Spinal cord (tissue), 9 donors: ENCODE measurements at regions not wholly inside any gene's neighbourhood (a gene's known extent, or its start where the extent isn't known, plus 50 kb on each side); places are given as distances from the start of the nearest gene placed in this dataset.
A peak's percentile ranks its signal among the peaks of the same experiment; 100 is the strongest.
"Not testable (repeated sequence)": the region's sequence is repeated elsewhere in the genome, so short reads cannot be mapped to it uniquely, and the experiment has no call there.

Experiments used
- DNase-seq, 6 donors: peaks; one replicate each; pipeline versions ENCODE4 v3.0.0 to v3.0.0-alpha.2; 2013 to 2015; ENCODE audit warnings: low spot score in 6 of 6, low read depth in 4 of 6
- H3K27ac ChIP-seq: one replicate; pipeline ENCODE4 v1.5.1; 2013; ENCODE audit warnings: low read depth, low read length, control low read depth
- H3K27me3 ChIP-seq: one replicate; pipeline ENCODE4 v1.6.1; 2013; ENCODE audit warnings: low read length; ENCODE audit not compliant: control insufficient read depth, insufficient read depth
- H3K36me3 ChIP-seq: one replicate; pipeline ENCODE4 v1.6.1; 2013; ENCODE audit warnings: low read length; ENCODE audit not compliant: control insufficient read depth, insufficient read depth
- H3K4me1 ChIP-seq: one replicate; pipeline ENCODE4 v1.6.1; 2013; ENCODE audit warnings: low read length; ENCODE audit not compliant: control insufficient read depth, insufficient read depth
- H3K4me3 ChIP-seq: one replicate; pipeline ENCODE4 v1.5.1; 2013; ENCODE audit warnings: low read depth, low read length, control low read depth
- H3K9me3 ChIP-seq: one replicate; pipeline ENCODE4 v1.6.1; 2013; ENCODE audit warnings: low read length; ENCODE audit not compliant: control insufficient read depth, insufficient read depth
- whole genome bisulfite sequencing: methylation state at CpG from one replicate; pipeline ENCODE4 v1.1.5; 2013; ENCODE audit warnings: missing lambda C conversion rate; ENCODE audit not compliant: insufficient coverage; 5-methylcytosine and 5-hydroxymethylcytosine counted together
- donor health status: healthy.

GRCh38 chr10:57898231-57898630, 369.5 kb downstream of the IPMK start:
- H3K36me3 ChIP-seq = no peaks in the 10 kb centered on the region
- no peak overlapping the region for H3K27ac ChIP-seq
- no peak for DNase-seq
- no peaks in the 10 kb centered on the region for H3K27me3 ChIP-seq
- no peaks in the 10 kb centered on the region for H3K9me3 ChIP-seq
- H3K4me3 ChIP-seq = no peak overlapping the region
- H3K4me1 ChIP-seq = no peaks in the 10 kb centered on the region
- 88% methylated on average over 1 of the region's 4 CpGs for WGBS

- DNase-seq = no peak
- H3K4me3 ChIP-seq = no peak overlapping the region
- H3K36me3 ChIP-seq = no peaks in the 10 kb centered on the region
- no peaks in the 10 kb centered on the region for H3K27me3 ChIP-seq
- no peaks in the 10 kb centered on the region for H3K4me1 ChIP-seq
- H3K9me3 ChIP-seq = no peaks in the 10 kb centered on the region
- WGBS = 93% methylated on average over 3 of the region's 6 CpGs
- H3K27ac ChIP-seq = no peak overlapping the region
Observed at GRCh38 chr10:57897611-57898010, 370.1 kb downstream of the IPMK start.

DNA sequence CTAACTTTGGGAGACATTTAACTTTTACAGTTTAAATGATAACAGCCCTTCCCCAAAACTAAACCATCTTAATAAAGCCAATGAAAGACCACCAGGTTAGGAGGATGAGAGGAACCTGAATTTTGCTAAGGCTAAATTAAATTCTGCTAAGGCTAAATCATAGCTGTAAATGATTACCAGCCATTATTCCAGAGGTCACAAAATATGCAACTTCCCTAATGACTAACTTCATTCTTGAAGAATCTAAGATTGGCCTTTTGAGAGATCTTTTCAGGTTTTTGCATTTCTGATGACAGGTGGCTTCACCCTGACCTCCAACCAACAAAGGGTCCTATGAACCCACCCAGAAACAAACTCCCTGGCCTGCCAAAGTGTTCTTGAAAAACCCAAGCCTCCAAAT, 373.3 kb downstream of the IPMK start:
- no peak for DNase-seq
- Histone ChIP-seq H3K27me3 (no peaks in the 10 kb centered on the region), H3K4me3 (no peak overlapping the region), H3K36me3 (no peaks in the 10 kb centered on the region), H3K4me1 (no peaks in the 10 kb centered on the region), H3K27ac (no peak overlapping the region), H3K9me3 (no peaks in the 10 kb centered on the region)

GRCh38 chr10:57891201-57892006, 376.3 kb downstream of the IPMK start:
- H3K27ac ChIP-seq = no peak overlapping the region
- no peaks in the 10 kb centered on the region for H3K4me1 ChIP-seq
- no peak for DNase-seq
- H3K36me3 ChIP-seq = no peaks in the 10 kb centered on the region
- H3K27me3 ChIP-seq = no peaks in the 10 kb centered on the region
- no peak overlapping the region for H3K4me3 ChIP-seq
- 95% methylated on average over 6 of the region's 7 CpGs for WGBS
- no peaks in the 10 kb centered on the region for H3K9me3 ChIP-seq

- no peak overlapping the region for H3K27ac ChIP-seq
- no peaks in the 10 kb centered on the region for H3K36me3 ChIP-seq
- H3K4me3 ChIP-seq = no peak overlapping the region
- no peaks in the 10 kb centered on the region for H3K4me1 ChIP-seq
- H3K9me3 ChIP-seq = no peaks in the 10 kb centered on the region
- WGBS = 98% methylated on average over 4 of the region's 5 CpGs
- DNase-seq = no peak
- H3K27me3 ChIP-seq = no peaks in the 10 kb centered on the region
Observed at GRCh38 chr10:57890691-57891090, 377.0 kb downstream of the IPMK start.

GRCh38 chr10:57885618-57885968, 382.1 kb downstream of the IPMK start:
- not testable (repeated sequence) for H3K36me3 ChIP-seq, H3K9me3 ChIP-seq, H3K4me1 ChIP-seq, H3K4me3 ChIP-seq, H3K27ac ChIP-seq, H3K27me3 ChIP-seq, DNase-seq
- WGBS = 93% methylated on average over 5 of the region's 5 CpGs

GRCh38 chr10:57884965-57885617, 382.6 kb downstream of the IPMK start:
- no peaks in the 10 kb centered on the region for H3K36me3 ChIP-seq
- H3K27me3 ChIP-seq = no peaks in the 10 kb centered on the region
- DNase-seq = no peak
- H3K4me3 ChIP-seq = no peak overlapping the region
- no peaks in the 10 kb centered on the region for H3K4me1 ChIP-seq
- no peaks in the 10 kb centered on the region for H3K9me3 ChIP-seq
- no peak overlapping the region for H3K27ac ChIP-seq
- no CpG with 5 or more reads among the region's 2 CpGs for WGBS

DNA sequence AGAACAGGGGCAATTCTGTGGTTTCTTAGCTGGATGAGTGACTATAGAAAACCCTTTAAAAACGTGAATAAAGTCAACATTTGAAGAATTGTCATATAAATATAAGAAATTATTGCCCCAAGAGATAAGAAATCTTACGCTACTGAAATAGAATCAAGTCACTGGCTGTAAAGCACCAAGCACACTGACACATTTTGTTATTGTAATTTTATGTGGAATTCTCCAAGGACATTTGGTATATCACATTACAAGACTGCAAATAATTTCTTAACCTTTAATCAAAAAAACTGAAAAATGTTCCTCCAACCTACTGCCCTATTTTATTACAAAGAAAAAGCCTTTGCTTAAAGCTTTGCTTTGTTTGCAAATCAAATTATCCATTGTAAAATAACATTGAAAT, 383.3 kb downstream of the IPMK start:
- no peaks in the 10 kb centered on the region for H3K4me1 ChIP-seq
- no peaks in the 10 kb centered on the region for H3K9me3 ChIP-seq
- peak in 1 of 6 donors; percentile 40 for DNase-seq
- H3K4me3 ChIP-seq = no peak overlapping the region
- no peak overlapping the region for H3K27ac ChIP-seq
- no CpG with 5 or more reads among the region's 2 CpGs for WGBS
- H3K27me3 ChIP-seq = no peaks in the 10 kb centered on the region
- no peaks in the 10 kb centered on the region for H3K36me3 ChIP-seq

DNA sequence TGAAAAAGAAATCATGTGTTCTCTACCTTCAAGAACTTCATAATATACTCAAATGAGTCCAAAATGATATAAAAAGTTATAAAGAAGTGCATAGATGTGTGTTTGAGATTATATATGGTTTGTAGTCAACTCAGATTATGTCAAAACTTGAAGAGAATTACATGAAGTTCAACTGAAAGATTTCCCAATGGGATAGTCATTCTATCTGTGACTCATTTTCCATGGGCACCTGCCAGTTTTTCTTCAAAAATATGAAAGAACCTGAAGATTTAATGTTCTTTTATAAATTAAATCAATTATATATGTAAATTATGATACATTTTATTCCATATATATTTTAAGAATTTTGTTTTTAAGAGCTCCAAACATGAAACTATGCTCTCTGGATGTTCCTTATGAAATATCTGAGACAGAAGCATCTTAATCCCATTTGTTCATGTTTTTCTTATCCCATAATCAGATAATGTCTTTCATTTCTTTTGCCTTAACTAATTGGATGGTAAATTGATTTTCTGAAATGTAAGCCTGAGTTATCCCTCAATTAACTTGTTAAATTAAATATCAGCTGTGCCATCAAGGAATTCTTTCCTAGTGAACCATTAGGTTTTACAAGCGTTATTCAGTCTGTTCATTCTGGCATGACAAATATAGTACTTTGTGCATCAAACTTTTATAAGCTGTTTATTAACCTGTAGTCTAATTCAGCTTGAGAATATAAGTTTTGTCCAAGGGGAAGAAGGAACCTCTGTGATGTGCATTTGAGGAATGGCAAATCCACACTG, 387.1 kb downstream of the IPMK start:
- no peaks in the 10 kb centered on the region for H3K36me3 ChIP-seq
- H3K27me3 ChIP-seq = no peaks in the 10 kb centered on the region
- no peaks in the 10 kb centered on the region for H3K4me1 ChIP-seq
- H3K4me3 ChIP-seq = no peak overlapping the region
- no peak for DNase-seq
- no peaks in the 10 kb centered on the region for H3K9me3 ChIP-seq
- WGBS = no CpG with 5 or more reads among the region's 1 CpG
- H3K27ac ChIP-seq = no peak overlapping the region
